ENCODE measurements at regions not wholly inside any gene's neighbourhood (a gene's known extent, or its start where the extent isn't known, plus 50 kb on each side); places are given as distances from the start of the nearest gene placed in this dataset.

DNA sequence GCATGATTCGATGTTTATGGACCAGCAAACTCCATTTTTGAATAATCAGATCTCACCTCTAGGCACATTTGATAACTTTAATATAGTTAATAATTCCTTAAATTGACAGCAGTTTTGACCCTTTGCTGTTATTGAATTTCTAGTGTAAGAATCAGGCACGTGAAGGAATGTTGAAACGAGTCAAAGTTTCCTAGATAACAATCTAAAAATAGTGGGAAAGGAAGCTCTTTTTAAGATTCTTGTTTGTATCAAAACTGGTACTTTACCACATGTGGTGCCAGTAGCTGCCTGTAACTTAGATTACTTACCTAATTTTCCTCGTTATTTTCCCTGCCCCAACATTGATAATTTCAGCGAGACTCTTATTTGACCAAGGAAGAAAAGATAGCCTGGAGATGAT lies 757.8 kb upstream of the KCND2 start:
- TF ChIP-seq, protein P1, sequence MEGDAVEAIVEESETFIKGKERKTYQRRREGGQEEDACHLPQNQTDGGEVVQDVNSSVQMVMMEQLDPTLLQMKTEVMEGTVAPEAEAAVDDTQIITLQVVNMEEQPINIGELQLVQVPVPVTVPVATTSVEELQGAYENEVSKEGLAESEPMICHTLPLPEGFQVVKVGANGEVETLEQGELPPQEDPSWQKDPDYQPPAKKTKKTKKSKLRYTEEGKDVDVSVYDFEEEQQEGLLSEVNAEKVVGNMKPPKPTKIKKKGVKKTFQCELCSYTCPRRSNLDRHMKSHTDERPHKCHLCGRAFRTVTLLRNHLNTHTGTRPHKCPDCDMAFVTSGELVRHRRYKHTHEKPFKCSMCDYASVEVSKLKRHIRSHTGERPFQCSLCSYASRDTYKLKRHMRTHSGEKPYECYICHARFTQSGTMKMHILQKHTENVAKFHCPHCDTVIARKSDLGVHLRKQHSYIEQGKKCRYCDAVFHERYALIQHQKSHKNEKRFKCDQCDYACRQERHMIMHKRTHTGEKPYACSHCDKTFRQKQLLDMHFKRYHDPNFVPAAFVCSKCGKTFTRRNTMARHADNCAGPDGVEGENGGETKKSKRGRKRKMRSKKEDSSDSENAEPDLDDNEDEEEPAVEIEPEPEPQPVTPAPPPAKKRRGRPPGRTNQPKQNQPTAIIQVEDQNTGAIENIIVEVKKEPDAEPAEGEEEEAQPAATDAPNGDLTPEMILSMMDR (conservative IDR thresholded peaks at IDR 0.05; ENCODE audit: low read depth, low read length): no peak
- TF ChIP-seq EZH2 (IDR thresholded peaks at IDR 0.05; ENCODE audit: borderline replicate concordance, low read depth, low read length, poor library complexity, severe bottlenecking): no peak

Data from A673 (cell line).